ENCODE measurements at regions not wholly inside any gene's neighbourhood (a gene's known extent, or its start where the extent isn't known, plus 50 kb on each side); places are given as distances from the start of the nearest gene placed in this dataset.

DNA sequence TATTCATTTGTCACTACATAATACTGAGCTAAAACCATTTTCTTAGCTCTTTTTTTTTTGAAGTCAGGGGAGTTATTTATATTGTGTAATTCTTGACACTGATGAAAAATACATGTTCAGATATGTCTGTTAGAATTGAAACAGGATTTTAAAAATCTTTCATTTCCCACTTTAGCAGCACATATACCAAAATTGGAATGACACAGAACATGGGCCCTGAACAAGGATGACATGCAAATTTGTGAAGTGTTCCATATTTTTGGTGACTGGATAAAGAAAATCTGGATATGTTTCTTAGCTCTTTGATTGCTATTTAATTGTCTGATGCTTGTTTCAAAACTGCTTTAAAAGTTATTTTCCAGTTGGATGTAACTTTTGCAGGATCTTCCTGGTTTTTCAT lies 1963.9 kb upstream of the LRRTM1 start (continued):
- TF ChIP-seq ZNF740 (CRISPR knock-in tag; IDR thresholded peaks at IDR 0.05) (no peak), ZNF740 (tag; IDR thresholded peaks at IDR 0.05) (no peak), HINFP (tag; conservative IDR thresholded peaks at IDR 0.05; ENCODE audit: low read depth) (no peak), TCF7 (IDR thresholded peaks at IDR 0.05; ENCODE audit: borderline replicate concordance) (no peak), TCF7L2 (IDR thresholded peaks at IDR 0.05; ENCODE audit: low read depth, low read length) (no peak), ZNF263 (CRISPR knock-in tag; IDR thresholded peaks at IDR 0.05; ENCODE audit: borderline replicate concordance) (no peak), NEUROD1 (IDR thresholded peaks at IDR 0.05; ENCODE audit: borderline replicate concordance, low read depth, low read length, partially characterized antibody) (no peak), IFI16 (CRISPR knock-in tag; IDR thresholded peaks at IDR 0.05) (no peak), HDAC8 (tag; IDR thresholded peaks at IDR 0.05) (no peak)
- TF ChIP-seq, protein P1, sequence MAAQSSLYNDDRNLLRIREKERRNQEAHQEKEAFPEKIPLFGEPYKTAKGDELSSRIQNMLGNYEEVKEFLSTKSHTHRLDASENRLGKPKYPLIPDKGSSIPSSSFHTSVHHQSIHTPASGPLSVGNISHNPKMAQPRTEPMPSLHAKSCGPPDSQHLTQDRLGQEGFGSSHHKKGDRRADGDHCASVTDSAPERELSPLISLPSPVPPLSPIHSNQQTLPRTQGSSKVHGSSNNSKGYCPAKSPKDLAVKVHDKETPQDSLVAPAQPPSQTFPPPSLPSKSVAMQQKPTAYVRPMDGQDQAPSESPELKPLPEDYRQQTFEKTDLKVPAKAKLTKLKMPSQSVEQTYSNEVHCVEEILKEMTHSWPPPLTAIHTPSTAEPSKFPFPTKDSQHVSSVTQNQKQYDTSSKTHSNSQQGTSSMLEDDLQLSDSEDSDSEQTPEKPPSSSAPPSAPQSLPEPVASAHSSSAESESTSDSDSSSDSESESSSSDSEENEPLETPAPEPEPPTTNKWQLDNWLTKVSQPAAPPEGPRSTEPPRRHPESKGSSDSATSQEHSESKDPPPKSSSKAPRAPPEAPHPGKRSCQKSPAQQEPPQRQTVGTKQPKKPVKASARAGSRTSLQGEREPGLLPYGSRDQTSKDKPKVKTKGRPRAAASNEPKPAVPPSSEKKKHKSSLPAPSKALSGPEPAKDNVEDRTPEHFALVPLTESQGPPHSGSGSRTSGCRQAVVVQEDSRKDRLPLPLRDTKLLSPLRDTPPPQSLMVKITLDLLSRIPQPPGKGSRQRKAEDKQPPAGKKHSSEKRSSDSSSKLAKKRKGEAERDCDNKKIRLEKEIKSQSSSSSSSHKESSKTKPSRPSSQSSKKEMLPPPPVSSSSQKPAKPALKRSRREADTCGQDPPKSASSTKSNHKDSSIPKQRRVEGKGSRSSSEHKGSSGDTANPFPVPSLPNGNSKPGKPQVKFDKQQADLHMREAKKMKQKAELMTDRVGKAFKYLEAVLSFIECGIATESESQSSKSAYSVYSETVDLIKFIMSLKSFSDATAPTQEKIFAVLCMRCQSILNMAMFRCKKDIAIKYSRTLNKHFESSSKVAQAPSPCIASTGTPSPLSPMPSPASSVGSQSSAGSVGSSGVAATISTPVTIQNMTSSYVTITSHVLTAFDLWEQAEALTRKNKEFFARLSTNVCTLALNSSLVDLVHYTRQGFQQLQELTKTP (IDR thresholded peaks at IDR 0.05; ENCODE audit: low read depth in 1 of 2, partially characterized antibody in 2 of 2): no peak
